HL-60 (cell line): ENCODE measurements at regions not wholly inside any gene's neighbourhood (a gene's known extent, or its start where the extent isn't known, plus 50 kb on each side); places are given as distances from the start of the nearest gene placed in this dataset.

ENCODE experiments used
- CTCF ChIP-seq: IDR thresholded peaks from one replicate; pipeline ENCODE4 v1.5.1; 2011; ENCODE audit warnings: low read length, control low read depth, inconsistent platforms; ENCODE audit not compliant: insufficient read depth
- GABPA ChIP-seq: IDR thresholded peaks from 2 replicates; pipeline ENCODE4 v1.6.1; 2012; ENCODE audit warnings: low read depth
- REST ChIP-seq: IDR thresholded peaks from 2 replicates; pipeline ENCODE4 v1.6.1; 2012; ENCODE audit warnings: low read depth; ENCODE audit not compliant: insufficient replicate concordance

DNA sequence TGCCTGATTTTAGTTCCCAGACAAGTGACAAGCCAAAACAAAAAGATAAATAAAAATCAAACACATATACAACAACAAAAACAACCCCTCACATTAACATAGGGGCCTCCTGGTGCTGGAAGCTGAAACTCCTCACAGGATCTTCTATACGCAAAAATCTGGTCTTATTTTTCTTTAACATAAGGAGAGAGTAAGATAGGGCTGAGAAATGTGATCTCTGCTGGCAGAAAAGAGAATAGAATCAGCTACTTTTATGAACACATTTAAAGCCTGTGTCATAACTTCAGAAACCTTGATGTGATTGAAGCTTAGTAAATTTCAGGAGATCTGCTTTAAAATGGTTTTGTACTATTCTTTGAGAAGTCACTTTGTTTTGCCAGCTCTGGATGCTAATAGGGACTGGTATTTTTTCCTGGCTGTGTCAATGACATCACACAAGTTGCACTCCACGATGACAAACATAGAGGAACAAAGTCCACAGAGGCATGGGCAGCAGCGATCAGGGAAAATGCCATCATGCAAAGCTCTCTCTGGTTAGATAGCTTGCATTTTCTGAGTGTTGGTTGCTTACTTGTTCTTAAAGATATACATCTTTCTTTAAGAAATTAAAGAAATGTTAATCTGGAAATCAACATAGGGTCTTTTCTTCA, 176.6 kb upstream of the SP4 start:
- TF ChIP-seq CTCF = no peak
- no peak for TF ChIP-seq GABPA
- TF ChIP-seq REST = no peak
